ENCODE measurements at regions not wholly inside any gene's neighbourhood (a gene's known extent, or its start where the extent isn't known, plus 50 kb on each side); places are given as distances from the start of the nearest gene placed in this dataset.
A peak's percentile ranks its signal among the peaks of the same experiment; 100 is the strongest.
"Not testable (repeated sequence)": the region's sequence is repeated elsewhere in the genome, so short reads cannot be mapped to it uniquely, and the experiment has no call there.

GRCh38 chr12:92061061-92061460 is 84.6 kb downstream of the BTG1 start:
- DNase-seq = no peak

- DNase-seq = no peak
These were observed 85.7 kb downstream of the BTG1 start for GRCh38 chr12:92059960-92060359.

- DNase-seq = no peak
These were observed 87.0 kb downstream of the BTG1 start for GRCh38 chr12:92058664-92059063.

- DNase-seq = not testable (repeated sequence)
These were observed 88.9 kb downstream of the BTG1 start for GRCh38 chr12:92056756-92057155.

DNA sequence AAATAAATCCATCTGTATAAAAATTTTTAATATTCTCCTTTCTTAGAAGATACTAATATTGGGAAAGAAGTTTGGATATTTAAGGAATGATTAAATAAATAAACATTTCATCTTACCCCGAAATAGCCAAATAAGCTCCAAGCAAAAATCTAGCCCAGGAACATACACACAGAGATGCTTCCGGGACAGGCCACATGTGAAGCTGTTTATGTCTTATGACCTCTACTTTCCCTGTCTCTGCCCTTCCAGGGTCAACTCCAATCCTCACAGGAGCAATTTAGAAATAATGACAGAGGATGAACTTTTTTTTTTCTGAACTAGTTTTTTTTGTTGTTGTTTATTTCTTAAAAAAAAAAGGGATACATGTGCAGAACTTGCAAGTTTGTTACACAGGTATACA is 89.4 kb downstream of the BTG1 start:
- DNase-seq = no peak

DNA sequence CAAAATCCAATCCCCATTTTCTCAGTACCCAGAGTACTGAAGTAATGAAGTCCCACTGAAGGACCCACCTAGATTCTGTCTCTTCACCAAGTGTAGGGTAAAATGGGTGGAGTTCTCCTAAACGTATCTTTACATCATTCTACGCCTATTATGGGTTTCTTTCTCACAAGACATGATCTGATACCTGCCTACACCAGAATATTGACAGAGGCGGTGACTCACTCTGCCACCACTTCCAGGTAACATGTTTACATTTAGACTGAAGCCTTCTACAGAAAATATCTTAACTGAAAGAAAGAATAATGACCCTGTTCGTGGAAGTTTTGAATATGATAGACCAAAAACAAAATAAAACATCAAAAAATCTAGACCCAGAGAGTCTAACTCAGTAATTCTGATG is 89.8 kb downstream of the BTG1 start:
- DNase-seq = no peak

GRCh38 chr12:92051441-92051840 is 94.2 kb downstream of the BTG1 start:
- no peak for DNase-seq

- DNase-seq = no peak
These were observed 96.2 kb downstream of the BTG1 start for GRCh38 chr12:92049403-92049802.

- no peak for DNase-seq
These were observed 98.2 kb downstream of the BTG1 start for GRCh38 chr12:92047393-92047826.

- DNase-seq = no peak
These were observed 98.9 kb downstream of the BTG1 start for GRCh38 chr12:92046557-92047392.

GRCh38 chr12:92045852-92046251 is 99.8 kb downstream of the BTG1 start:
- DNase-seq = no peak

DNA sequence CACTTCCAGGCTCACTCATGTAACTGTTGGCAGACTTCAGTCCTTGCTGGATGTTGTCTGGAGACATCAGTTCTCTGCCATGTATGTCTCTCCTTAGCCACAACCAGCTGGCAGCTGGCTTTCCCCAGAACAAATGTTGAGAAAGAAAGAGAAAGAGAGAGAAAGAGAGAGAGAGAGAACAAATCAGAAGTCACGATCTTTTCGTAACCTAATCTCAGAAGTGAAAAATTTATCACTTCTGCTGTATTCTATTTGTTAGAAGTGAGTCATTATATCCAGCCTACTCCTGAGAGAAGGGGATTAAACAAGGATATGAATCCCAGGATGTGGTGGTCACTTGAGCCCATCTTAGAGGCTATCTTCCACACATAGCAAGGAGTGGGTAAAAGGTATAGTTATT is 101.2 kb downstream of the BTG1 start:
- no peak for DNase-seq

GRCh38 chr12:92042791-92043531 is 102.7 kb downstream of the BTG1 start:
- DNase-seq = no peak

DNA sequence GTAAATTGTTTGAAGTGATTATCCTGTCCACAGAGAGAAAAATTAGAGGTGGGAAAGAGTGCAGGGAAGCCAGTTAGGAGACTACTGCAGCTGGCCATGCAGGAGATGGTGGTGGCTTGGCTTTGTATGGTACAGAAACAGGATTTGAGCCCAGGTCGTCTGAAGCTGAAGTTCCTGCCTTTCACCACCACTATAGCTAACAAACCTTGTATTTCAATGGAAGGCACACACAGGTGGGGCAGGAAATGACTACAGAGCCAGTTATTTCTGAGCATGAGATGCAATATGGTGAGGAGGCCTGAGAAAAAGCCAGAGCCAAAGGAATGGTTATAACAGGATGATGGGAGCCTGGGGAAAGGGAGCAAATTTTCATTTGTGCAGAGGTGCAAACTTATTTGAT is 103.9 kb downstream of the BTG1 start:
- DNase-seq = no peak

GRCh38 chr12:92039046-92039445 is 106.6 kb downstream of the BTG1 start:
- DNase-seq = no peak

DNA sequence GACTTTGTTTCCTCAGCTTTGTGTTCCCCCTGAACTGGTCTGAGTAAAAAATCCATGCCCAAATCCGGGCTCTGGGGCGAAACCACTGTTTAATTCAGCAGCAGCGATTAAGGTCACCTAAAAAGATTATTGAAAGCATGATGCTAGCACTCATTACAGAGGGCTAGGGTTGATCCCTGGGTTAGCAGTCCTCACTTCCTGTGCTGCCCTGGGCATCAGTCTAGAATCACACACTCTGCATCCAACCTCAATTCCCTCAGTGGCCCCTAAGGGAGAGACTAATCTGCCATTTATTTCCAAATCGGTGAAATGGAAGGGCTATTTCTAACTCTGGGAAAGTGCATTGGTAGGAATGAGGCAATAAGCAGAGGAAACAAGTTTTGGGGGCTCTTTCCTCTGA is 107.2 kb downstream of the BTG1 start:
- no peak for DNase-seq

- DNase-seq = no peak
These were observed 108.7 kb downstream of the BTG1 start for GRCh38 chr12:92036771-92037453.

GRCh38 chr12:92036061-92036620 is 109.5 kb downstream of the BTG1 start:
- no peak for DNase-seq

GRCh38 chr12:92035477-92035876 is 110.2 kb downstream of the BTG1 start:
- DNase-seq = no peak

GRCh38 chr12:92034858-92035401 is 110.7 kb downstream of the BTG1 start:
- peak; percentile 13 for DNase-seq

DNA sequence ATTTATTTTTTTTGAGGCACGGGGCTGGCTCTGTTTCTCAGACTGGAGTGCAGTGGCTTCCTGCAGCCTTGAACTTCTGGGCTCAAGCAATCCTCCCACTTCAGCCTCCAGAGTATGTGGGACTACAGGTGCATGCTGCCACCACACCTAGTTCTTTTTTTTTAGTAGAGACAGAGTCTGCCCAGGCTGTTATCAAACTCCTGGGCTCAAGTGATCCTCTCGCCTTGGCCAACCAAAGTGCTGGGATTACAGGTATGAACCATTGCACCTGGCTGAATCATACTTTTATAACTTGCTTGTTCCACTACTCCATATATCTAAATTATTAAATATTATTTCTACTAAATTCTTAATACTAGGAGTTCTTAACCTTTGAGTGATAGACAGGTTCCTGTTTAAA is 111.6 kb downstream of the BTG1 start:
- no peak for DNase-seq

GRCh38 chr12:92032965-92033364 is 112.7 kb downstream of the BTG1 start:
- DNase-seq = no peak
